ENCODE measurements at regions not wholly inside any gene's neighbourhood (a gene's known extent, or its start where the extent isn't known, plus 50 kb on each side); places are given as distances from the start of the nearest gene placed in this dataset.
A peak's percentile ranks its signal among the peaks of the same experiment; 100 is the strongest.

- TF ChIP-seq CTCF (IDR thresholded peaks at IDR 0.05; ENCODE audit: insufficient read depth in 1 of 2, low read depth in 1 of 2, low read length in 1 of 2, severe bottlenecking in 1 of 2, unreplicated experiment in 1 of 2) = no peak
- Mint-ChIP-seq H3K4me1 (ENCODE audit: low read depth, unreplicated experiment) (peaks cover 49% of the 10 kb centered on the region), H3K36me3 (ENCODE audit: insufficient read depth, unreplicated experiment) (peaks cover 5% of the 10 kb centered on the region), H3K9me3 (ENCODE audit: unreplicated experiment) (peaks cover 17% of the 10 kb centered on the region), H3K27me3 (ENCODE audit: insufficient read depth, unreplicated experiment) (no peaks in the 10 kb centered on the region), H3K27ac (ENCODE audit: unreplicated experiment) (peak overlapping the region; percentile 69), H3K4me3 (ENCODE audit: unreplicated experiment) (peak overlapping the region; percentile 15)
- Histone ChIP-seq H3K27me3 (replicated peaks; ENCODE audit: control insufficient read depth, insufficient read depth, low read length) (no peaks in the 10 kb centered on the region), H3K36me3 (ENCODE audit: control insufficient read depth, insufficient read depth, low read length) (no peaks in the 10 kb centered on the region), H3K9me3 (no peaks in the 10 kb centered on the region; the same call in 1 of the 2 replicates), H3K4me1 (peaks cover 50% of the 10 kb centered on the region), H3K4me3 (ENCODE audit: low read depth, low read length) (no peak overlapping the region)
- POLR2A ChIA-PET = no interaction called here
- intact Hi-C loops (cut with micrococcal nuclease; ENCODE audit: unreplicated experiment) = loop anchor here (1.0 to 10.0 kb wide), 5 partner anchors 16 to 261 kb away; no protein-coding TSS in a partner anchor
- DNase-seq = peak; percentile 40 to 42
- CTCF ChIA-PET = interaction anchor here (0.7 kb wide), 1 partner anchor 45 kb away, joined by 3 read pairs; no protein-coding TSS in a partner anchor
- no TSS peak for BruUV-seq (replicated peaks)
These were observed 143.6 kb upstream of the EPHA4 start for GRCh38 chr2:221715523-221716247.

GRCh38 chr2:221710744-221711143 is 138.6 kb upstream of the EPHA4 start:
- intact Hi-C loops (cut with micrococcal nuclease; ENCODE audit: unreplicated experiment) = loop anchor here (10.0 kb wide), 1 partner anchor 256 kb away; no protein-coding TSS in a partner anchor
- ChIA-PET POLR2A (no interaction called here), CTCF (no interaction called here)
- H3K9me3 ChIP-seq = no peaks in the 10 kb centered on the region
- no peaks in the 10 kb centered on the region for H3K27me3 ChIP-seq (replicated peaks; ENCODE audit: control insufficient read depth, insufficient read depth, low read length)
- H3K27ac Mint-ChIP-seq (ENCODE audit: unreplicated experiment) = no peak overlapping the region
- no peaks in the 10 kb centered on the region for H3K36me3 Mint-ChIP-seq (ENCODE audit: insufficient read depth, unreplicated experiment)
- H3K4me1 Mint-ChIP-seq (ENCODE audit: low read depth, unreplicated experiment) = peaks cover 31% of the 10 kb centered on the region
- peaks cover 7% of the 10 kb centered on the region for H3K9me3 Mint-ChIP-seq (ENCODE audit: unreplicated experiment)
- H3K4me3 Mint-ChIP-seq (ENCODE audit: unreplicated experiment) = no peak overlapping the region
- H3K27me3 Mint-ChIP-seq (ENCODE audit: insufficient read depth, unreplicated experiment) = no peaks in the 10 kb centered on the region
- no peak for TF ChIP-seq CTCF (IDR thresholded peaks at IDR 0.05; ENCODE audit: insufficient read depth in 1 of 2, low read depth in 1 of 2, low read length in 1 of 2, severe bottlenecking in 1 of 2, unreplicated experiment in 1 of 2)
- H3K4me1 ChIP-seq = peaks cover 32% of the 10 kb centered on the region
- DNase-seq = no peak
- H3K36me3 ChIP-seq (ENCODE audit: control insufficient read depth, insufficient read depth, low read length) = no peaks in the 10 kb centered on the region
- H3K4me3 ChIP-seq (ENCODE audit: low read depth, low read length) = no peak overlapping the region
- no TSS peak for BruUV-seq (replicated peaks)

DNA sequence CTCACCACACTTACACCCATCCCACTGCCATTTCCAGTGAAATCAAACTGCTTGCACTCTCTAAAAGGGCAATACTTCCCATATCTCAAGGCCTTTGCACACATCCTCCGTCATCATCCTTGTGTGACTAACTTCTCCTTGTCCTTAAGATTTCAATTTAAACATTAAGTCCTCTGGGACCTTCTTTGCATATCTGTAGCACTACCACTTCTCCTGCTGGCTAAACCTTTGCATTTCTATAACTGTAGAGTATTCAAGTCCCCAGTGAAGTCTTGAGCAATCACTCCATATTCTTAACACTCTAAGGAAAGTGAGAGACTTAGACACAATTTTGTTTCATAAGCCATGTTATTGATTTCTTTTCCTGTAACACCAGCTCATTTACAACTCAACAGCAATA is 136.8 kb upstream of the EPHA4 start:
- H3K27me3 ChIP-seq (replicated peaks; ENCODE audit: control insufficient read depth, insufficient read depth, low read length) = no peaks in the 10 kb centered on the region
- no peak for TF ChIP-seq CTCF (IDR thresholded peaks at IDR 0.05; ENCODE audit: insufficient read depth in 1 of 2, low read depth in 1 of 2, low read length in 1 of 2, severe bottlenecking in 1 of 2, unreplicated experiment in 1 of 2)
- no peak overlapping the region for H3K4me3 ChIP-seq (ENCODE audit: low read depth, low read length)
- POLR2A ChIA-PET = no interaction called here
- no peak for DNase-seq
- BruUV-seq (replicated peaks) = no TSS peak
- intact Hi-C loops (cut with micrococcal nuclease; ENCODE audit: unreplicated experiment) = no loop called here
- H3K9me3 Mint-ChIP-seq (ENCODE audit: unreplicated experiment) = peaks cover 1% of the 10 kb centered on the region
- no peaks in the 10 kb centered on the region for H3K9me3 ChIP-seq
- H3K27ac Mint-ChIP-seq (ENCODE audit: unreplicated experiment) = no peak overlapping the region
- H3K36me3 Mint-ChIP-seq (ENCODE audit: insufficient read depth, unreplicated experiment) = no peaks in the 10 kb centered on the region
- H3K36me3 ChIP-seq (ENCODE audit: control insufficient read depth, insufficient read depth, low read length) = no peaks in the 10 kb centered on the region
- no peak overlapping the region for H3K4me3 Mint-ChIP-seq (ENCODE audit: unreplicated experiment)
- H3K27me3 Mint-ChIP-seq (ENCODE audit: insufficient read depth, unreplicated experiment) = no peaks in the 10 kb centered on the region
- CTCF ChIA-PET = no interaction called here
- peaks cover 18% of the 10 kb centered on the region for H3K4me1 ChIP-seq
- H3K4me1 Mint-ChIP-seq (ENCODE audit: low read depth, unreplicated experiment) = peaks cover 24% of the 10 kb centered on the region
